ENCODE measurements at regions not wholly inside any gene's neighbourhood (a gene's known extent, or its start where the extent isn't known, plus 50 kb on each side); places are given as distances from the start of the nearest gene placed in this dataset.
"Not testable (repeated sequence)": the region's sequence is repeated elsewhere in the genome, so short reads cannot be mapped to it uniquely, and the experiment has no call there.

GRCh38 chr11:29628609-29629008, 388.2 kb downstream of the KCNA4 start:
- TF ChIP-seq POLR2A (IDR thresholded peaks at IDR 0.05; ENCODE audit: low read depth, low read length) = no peak
- FAIRE-seq (no peak), DNase-seq (ENCODE audit: insufficient read length, low spot score) (no peak)

GRCh38 chr11:29627541-29627940, 389.3 kb downstream of the KCNA4 start:
- no peak for TF ChIP-seq POLR2A (IDR thresholded peaks at IDR 0.05; ENCODE audit: low read depth, low read length)
- FAIRE-seq = no peak
- no peak for DNase-seq (ENCODE audit: insufficient read length, low spot score)

GRCh38 chr11:29623144-29623722, 393.6 kb downstream of the KCNA4 start:
- DNase-seq (ENCODE audit: insufficient read length, low spot score) (no peak), FAIRE-seq (no peak)
- no peak for TF ChIP-seq POLR2A (IDR thresholded peaks at IDR 0.05; ENCODE audit: low read depth, low read length)

GRCh38 chr11:29616611-29617010, 400.2 kb downstream of the KCNA4 start:
- no peak for FAIRE-seq
- no peak for TF ChIP-seq POLR2A (IDR thresholded peaks at IDR 0.05; ENCODE audit: low read depth, low read length)
- DNase-seq (ENCODE audit: insufficient read length, low spot score) = no peak

- FAIRE-seq (no peak), DNase-seq (ENCODE audit: insufficient read length, low spot score) (no peak)
Measured at GRCh38 chr11:29612423-29612822, 404.4 kb downstream of the KCNA4 start.

GRCh38 chr11:29606330-29607031, 410.3 kb downstream of the KCNA4 start:
- TF ChIP-seq POLR2A (IDR thresholded peaks at IDR 0.05; ENCODE audit: low read depth, low read length) = no peak
- no peak for DNase-seq (ENCODE audit: insufficient read length, low spot score)
- no peak for FAIRE-seq

More at GRCh38 chr11:29612423-29612822, 404.4 kb downstream of the KCNA4 start:
- no peak for TF ChIP-seq POLR2A (IDR thresholded peaks at IDR 0.05; ENCODE audit: low read depth, low read length)

GRCh38 chr11:29600151-29600575, 416.7 kb downstream of the KCNA4 start:
- DNase-seq (ENCODE audit: insufficient read length, low spot score); FAIRE-seq: not testable (repeated sequence)

GRCh38 chr11:29584342-29584741, 432.5 kb downstream of the KCNA4 start:
- no peak for DNase-seq (ENCODE audit: insufficient read length, low spot score)
- FAIRE-seq = no peak
- TF ChIP-seq POLR2A (IDR thresholded peaks at IDR 0.05; ENCODE audit: low read depth, low read length) = no peak

- no peak for TF ChIP-seq POLR2A (IDR thresholded peaks at IDR 0.05; ENCODE audit: low read depth, low read length)
- FAIRE-seq (no peak), DNase-seq (ENCODE audit: insufficient read length, low spot score) (no peak)
Measured at GRCh38 chr11:29578806-29579205, 438.0 kb downstream of the KCNA4 start.

GRCh38 chr11:29564486-29564885, 452.3 kb downstream of the KCNA4 start:
- no peak for TF ChIP-seq POLR2A (IDR thresholded peaks at IDR 0.05; ENCODE audit: low read depth, low read length)
- FAIRE-seq (no peak), DNase-seq (ENCODE audit: insufficient read length, low spot score) (no peak)

- DNase-seq (ENCODE audit: insufficient read length, low spot score) = no peak
- FAIRE-seq = no peak
- TF ChIP-seq POLR2A (IDR thresholded peaks at IDR 0.05; ENCODE audit: low read depth, low read length) = no peak
Measured at GRCh38 chr11:29562183-29562582, 454.6 kb downstream of the KCNA4 start.

- DNase-seq (ENCODE audit: insufficient read length, low spot score) = no peak
- no peak for FAIRE-seq
- TF ChIP-seq POLR2A (IDR thresholded peaks at IDR 0.05; ENCODE audit: low read depth, low read length) = no peak
Measured at GRCh38 chr11:29553990-29554389, 462.8 kb downstream of the KCNA4 start.

- FAIRE-seq (no peak), DNase-seq (ENCODE audit: insufficient read length, low spot score) (no peak)
- no peak for TF ChIP-seq POLR2A (IDR thresholded peaks at IDR 0.05; ENCODE audit: low read depth, low read length)
Measured at GRCh38 chr11:29538339-29539036, 478.3 kb downstream of the KCNA4 start.

GRCh38 chr11:29534836-29535235, 482.0 kb downstream of the KCNA4 start:
- no peak for TF ChIP-seq POLR2A (IDR thresholded peaks at IDR 0.05; ENCODE audit: low read depth, low read length)
- no peak for FAIRE-seq

GRCh38 chr11:29530961-29531360, 485.9 kb downstream of the KCNA4 start:
- DNase-seq (ENCODE audit: insufficient read length, low spot score) = no peak
- no peak for FAIRE-seq
- TF ChIP-seq POLR2A (IDR thresholded peaks at IDR 0.05; ENCODE audit: low read depth, low read length) = no peak

More at GRCh38 chr11:29534836-29535235, 482.0 kb downstream of the KCNA4 start:
- DNase-seq (ENCODE audit: insufficient read length, low spot score) = no peak

Measured in H54 (cell line).